Liver (tissue), 3 donors: ENCODE measurements at regions not wholly inside any gene's neighbourhood (a gene's known extent, or its start where the extent isn't known, plus 50 kb on each side); places are given as distances from the start of the nearest gene placed in this dataset.

Experiments used
- CTCF ChIP-seq: fragments of 150-350 bp; IDR thresholded peaks from 2 replicates; pipeline ENCODE4 v1.5.1; 2017; ENCODE audit warnings: improper control_type of control experiment, low read depth, low read length; ENCODE audit not compliant: missing input control
- EGR1 ChIP-seq, 2 donors: IDR thresholded peaks; 2 replicates each; pipeline ENCODE4 v1.6.1; 2016 to 2018; ENCODE audit warnings: antibody characterized with exemption in 2 of 2, low read depth in 2 of 2
- NR2F2 ChIP-seq: IDR thresholded peaks from 2 replicates; pipeline ENCODE4 v1.6.1; 2016; ENCODE audit warnings: antibody characterized with exemption
- RAD21 ChIP-seq, 2 donors: IDR thresholded peaks; 2 replicates each; pipeline ENCODE4 v1.6.1; 2016; ENCODE audit warnings: antibody characterized with exemption in 2 of 2, mild to moderate bottlenecking in 2 of 2
- SP1 ChIP-seq: IDR thresholded peaks from 2 replicates; pipeline ENCODE4 v1.6.1; 2018; ENCODE audit warnings: antibody characterized with exemption, mild to moderate bottlenecking
- TAF1 ChIP-seq: conservative IDR thresholded peaks from 2 replicates; pipeline ENCODE4 v1.6.1; 2016; ENCODE audit warnings: antibody characterized with exemption, mild to moderate bottlenecking
- YY1 ChIP-seq: IDR thresholded peaks from 2 replicates; pipeline ENCODE4 v1.6.1; 2016; ENCODE audit warnings: antibody characterized with exemption, mild to moderate bottlenecking
- ZBTB33 ChIP-seq: IDR thresholded peaks from 2 replicates; pipeline ENCODE4 v1.6.1; 2016; ENCODE audit warnings: antibody characterized with exemption
- donor health status: healthy.
- donor health status: healthy.

DNA sequence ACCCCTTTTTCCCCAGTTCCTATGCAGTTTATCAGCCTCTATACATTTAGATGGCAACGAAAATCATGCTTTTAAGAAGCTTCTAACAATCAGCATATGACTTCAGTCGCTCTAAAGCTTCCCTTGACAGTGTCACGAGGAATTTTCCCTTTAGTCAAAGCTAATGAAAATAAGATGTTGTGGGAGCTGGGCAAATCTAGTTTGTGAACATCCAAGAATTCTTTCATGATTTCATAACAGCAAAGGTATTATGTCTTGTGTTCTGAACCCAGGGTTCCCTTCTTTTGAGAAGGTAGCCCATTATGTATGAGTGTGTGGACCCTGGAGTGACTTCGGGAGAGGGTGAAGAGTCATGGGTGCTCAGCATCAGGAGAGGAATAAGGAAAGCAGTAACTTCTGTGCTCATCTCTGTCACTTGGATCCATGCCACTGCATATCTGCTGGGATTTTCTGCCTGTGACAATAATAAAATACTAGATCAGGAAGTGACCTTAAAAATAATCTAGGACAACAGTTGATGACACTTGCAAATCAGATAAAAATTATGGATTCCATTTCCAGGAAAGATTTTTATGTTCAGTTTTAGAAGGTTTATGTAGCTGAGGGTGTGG lies 102.4 kb downstream of the PCSK1 start:
- TF ChIP-seq CTCF (no peak), NR2F2 (no peak), ZBTB33 (no peak), YY1 (no peak), TAF1 (no peak), SP1 (no peak), RAD21 (IDR thresholded peaks at IDR 0.05) (no peak), EGR1 (IDR thresholded peaks at IDR 0.05; ENCODE audit: low read depth in 2 of 2) (no peak)
